HG02938 (cell line): ENCODE measurements at regions not wholly inside any gene's neighbourhood (a gene's known extent, or its start where the extent isn't known, plus 50 kb on each side); places are given as distances from the start of the nearest gene placed in this dataset.

Experiments used
- ATAC-seq: cut with Tn5 transposase; IDR thresholded peaks from one replicate; pipeline ENCODE4 v1.9.1; 2021; ENCODE audit warnings: mild to moderate bottlenecking, moderate library complexity; ENCODE audit not compliant: unreplicated experiment

DNA sequence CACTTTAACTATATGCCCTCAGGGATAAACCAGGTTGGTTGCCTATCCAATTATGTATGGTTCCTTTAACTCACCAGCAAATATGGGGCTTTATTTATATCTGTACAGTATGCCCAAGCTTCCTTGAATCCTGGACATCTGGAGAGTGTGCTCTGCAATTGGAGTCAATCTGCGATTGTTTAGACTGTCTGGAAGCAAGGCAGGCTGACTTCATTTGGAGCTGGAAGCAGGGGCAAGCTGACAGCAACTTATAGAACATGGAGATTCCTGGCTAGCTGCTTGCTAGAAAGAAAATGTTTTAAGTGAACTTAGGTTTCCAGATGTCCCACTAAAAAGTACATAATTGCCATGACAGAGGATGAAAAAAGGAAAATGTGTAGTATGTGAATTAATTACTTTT lies 63.7 kb upstream of the TPRG1 start:
- ATAC-seq = no peak

GRCh38 chr3:189108735-189109134 lies 63.0 kb upstream of the TPRG1 start:
- ATAC-seq = no peak

DNA sequence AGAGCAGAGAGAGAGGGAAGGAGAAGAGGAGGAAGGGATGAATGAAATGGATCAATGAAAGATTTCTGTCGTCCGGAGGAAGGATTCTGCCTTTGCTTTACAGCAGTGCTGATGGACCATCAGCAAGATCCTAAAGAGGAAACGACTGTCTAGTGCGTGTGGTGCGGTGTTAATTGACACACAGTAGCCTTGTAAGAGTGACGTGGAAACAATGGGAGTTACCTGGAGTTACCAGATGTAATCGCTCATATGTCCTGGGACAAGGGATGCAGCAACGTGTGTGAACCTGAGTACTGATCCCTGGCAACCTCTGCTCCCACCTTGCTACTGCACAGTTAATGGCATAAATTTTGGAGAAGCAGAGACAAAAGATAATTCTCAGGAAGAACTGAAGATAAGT lies 62.6 kb upstream of the TPRG1 start:
- ATAC-seq = no peak

- no peak for ATAC-seq
Observed at GRCh38 chr3:189117087-189117486, 54.7 kb upstream of the TPRG1 start.

DNA sequence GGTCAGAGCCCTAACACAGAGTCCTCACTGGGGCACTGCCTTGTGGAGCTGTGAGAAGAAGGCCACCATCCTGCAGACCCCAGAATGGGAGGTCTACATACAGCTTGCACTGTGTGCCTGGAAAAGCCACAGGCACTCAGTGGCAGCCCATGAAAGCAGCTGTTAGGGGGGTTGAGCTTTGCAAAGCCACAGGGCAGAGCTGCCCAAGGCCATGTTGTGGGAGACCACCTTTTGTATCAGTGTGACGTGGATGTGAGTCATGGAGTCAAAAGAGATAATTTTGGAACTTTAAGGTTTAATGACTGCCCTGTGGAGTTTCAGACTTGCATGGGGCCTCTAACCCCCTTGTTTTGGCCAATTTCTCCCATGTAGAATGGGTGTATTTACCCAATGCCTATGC lies 52.9 kb upstream of the TPRG1 start:
- ATAC-seq = no peak

DNA sequence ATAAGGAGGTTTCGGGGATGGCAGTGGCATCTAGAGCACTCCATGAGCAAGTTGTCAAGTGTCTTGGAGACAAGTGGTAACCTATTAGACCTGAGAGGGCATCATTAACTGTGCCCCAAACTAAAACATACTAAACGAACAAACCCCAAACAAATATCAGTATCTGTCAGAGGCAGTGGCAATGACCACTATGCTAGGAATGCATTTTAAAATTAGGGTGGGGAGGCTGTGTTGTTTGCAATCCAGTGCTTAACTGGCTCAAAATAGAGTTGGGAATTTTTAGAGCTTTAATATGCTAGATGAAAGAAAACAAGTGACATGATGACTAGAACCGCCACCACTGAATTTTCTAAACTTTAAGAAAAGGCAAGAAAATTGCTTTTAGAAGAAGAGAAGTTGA lies 51.8 kb upstream of the TPRG1 start:
- no peak for ATAC-seq

DNA sequence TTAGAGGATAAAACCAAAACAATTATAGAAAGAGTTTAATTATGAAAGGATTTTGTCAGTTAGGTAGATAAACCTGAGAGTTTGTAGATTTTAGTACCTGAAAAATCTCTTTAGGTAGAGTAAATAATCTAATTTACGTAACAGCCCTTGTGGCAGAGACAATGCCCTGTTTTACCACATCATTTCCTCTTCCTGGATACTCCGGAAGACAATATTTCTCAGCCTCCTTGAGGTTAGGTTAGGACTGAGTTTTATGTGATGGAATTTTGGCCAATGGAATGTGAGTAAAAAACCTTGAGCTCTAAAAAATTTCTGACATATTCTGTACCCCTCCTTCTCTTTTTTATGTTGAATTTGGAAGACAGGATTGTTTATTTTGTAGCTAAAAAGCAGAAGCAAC lies 50.7 kb upstream of the TPRG1 start:
- ATAC-seq = no peak
